ENCODE measurements at regions not wholly inside any gene's neighbourhood (a gene's known extent, or its start where the extent isn't known, plus 50 kb on each side); places are given as distances from the start of the nearest gene placed in this dataset.

DNA sequence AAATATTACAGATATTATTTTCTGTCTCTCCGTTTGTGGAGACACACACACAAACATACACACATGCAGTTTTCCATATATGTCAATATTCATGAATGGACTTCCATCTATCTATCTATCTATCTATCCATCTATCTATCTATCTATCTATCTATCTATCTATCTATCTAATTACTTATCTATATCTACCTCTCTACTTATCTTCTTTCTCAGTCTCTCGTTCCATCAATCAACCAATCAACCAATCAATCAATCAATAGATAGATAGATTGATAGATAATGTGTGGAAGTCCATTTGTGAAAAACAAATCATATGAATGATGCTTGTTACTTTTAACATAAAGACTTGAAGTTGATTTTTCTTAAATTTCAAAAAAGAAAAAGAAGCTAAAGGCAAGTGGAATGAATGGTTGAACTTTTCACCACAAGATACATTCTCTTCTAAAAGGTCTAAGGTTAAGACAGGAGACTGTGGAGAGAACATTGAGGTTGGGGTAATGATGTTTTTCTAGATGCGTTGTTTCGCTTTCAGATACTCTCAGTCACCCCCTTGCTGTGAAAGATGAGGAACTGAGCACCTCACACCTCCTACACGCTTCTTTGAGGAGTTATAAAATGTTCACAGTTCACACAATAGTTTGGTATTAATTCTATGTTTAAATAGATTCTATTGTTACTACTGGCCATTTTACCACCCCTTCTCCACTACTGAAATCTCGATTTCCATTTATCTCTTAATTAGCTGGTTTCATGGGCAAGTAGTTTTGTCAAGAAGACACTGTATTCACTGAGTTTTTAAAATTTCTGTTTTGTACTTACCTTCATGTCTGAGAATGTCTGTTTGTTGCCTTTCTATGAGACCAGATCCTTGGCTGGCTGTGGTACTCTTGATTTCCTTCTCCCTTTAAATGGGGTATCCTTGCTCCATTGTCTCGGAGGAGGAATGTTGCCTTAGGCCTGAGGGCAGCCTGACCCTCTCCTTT lies 114.1 kb downstream of the EMX2 start:
- Histone ChIP-seq H3K79me2 (replicated peaks; ENCODE audit: insufficient read depth) (no peaks in the 10 kb centered on the region), H3K4me2 (no peak overlapping the region), H3K36me3 (ENCODE audit: insufficient read depth) (no peaks in the 10 kb centered on the region), H3K27ac (ENCODE audit: low read depth) (no peak overlapping the region), H3K4me1 (ENCODE audit: insufficient read depth) (no peaks in the 10 kb centered on the region), H2AFZ (no peak overlapping the region), H3F3A (replicated peaks; ENCODE audit: low read depth) (no peaks in the 10 kb centered on the region), H3K9me2 (ENCODE audit: insufficient read depth) (no peaks in the 10 kb centered on the region), H3K27me3 (ENCODE audit: insufficient read depth) (no peaks in the 10 kb centered on the region), H3K4me3 (no peak overlapping the region), H4K20me1 (replicated peaks; ENCODE audit: insufficient read depth) (no peaks in the 10 kb centered on the region)
- Mint-ChIP-seq H3K36me3 (ENCODE audit: low read depth) (peaks cover 6% of the 10 kb centered on the region; the same call in 2 of the 3 replicates), H3K9me3 (peaks cover 12% of the 10 kb centered on the region), H3K4me1 (no peaks in the 10 kb centered on the region), H3K27ac (no peak overlapping the region), H3K27me3 (ENCODE audit: insufficient read depth, low read depth, poor library complexity) (peaks cover 5% of the 10 kb centered on the region), H3K4me3 (no peak overlapping the region)
- DNase-seq (ENCODE audit: low spot score) (no peak), ATAC-seq (no peak)
- TF ChIP-seq, protein P1, sequence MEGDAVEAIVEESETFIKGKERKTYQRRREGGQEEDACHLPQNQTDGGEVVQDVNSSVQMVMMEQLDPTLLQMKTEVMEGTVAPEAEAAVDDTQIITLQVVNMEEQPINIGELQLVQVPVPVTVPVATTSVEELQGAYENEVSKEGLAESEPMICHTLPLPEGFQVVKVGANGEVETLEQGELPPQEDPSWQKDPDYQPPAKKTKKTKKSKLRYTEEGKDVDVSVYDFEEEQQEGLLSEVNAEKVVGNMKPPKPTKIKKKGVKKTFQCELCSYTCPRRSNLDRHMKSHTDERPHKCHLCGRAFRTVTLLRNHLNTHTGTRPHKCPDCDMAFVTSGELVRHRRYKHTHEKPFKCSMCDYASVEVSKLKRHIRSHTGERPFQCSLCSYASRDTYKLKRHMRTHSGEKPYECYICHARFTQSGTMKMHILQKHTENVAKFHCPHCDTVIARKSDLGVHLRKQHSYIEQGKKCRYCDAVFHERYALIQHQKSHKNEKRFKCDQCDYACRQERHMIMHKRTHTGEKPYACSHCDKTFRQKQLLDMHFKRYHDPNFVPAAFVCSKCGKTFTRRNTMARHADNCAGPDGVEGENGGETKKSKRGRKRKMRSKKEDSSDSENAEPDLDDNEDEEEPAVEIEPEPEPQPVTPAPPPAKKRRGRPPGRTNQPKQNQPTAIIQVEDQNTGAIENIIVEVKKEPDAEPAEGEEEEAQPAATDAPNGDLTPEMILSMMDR (conservative IDR thresholded peaks at IDR 0.05; ENCODE audit: low read depth in 2 of 2): no peak
- TF ChIP-seq EZH2 (IDR thresholded peaks at IDR 0.05; ENCODE audit: low read depth, unreplicated experiment): no peak
- TF ChIP-seq STAT1 (IDR thresholded peaks at IDR 0.05; ENCODE audit: unreplicated experiment): no peak
- no peak for TF ChIP-seq ZNF331 (CRISPR knock-in tag; IDR thresholded peaks at IDR 0.05; ENCODE audit: low read depth)
- TF ChIP-seq POLR2AphosphoS5 (IDR thresholded peaks at IDR 0.05; ENCODE audit: low read depth): no peak
- TF ChIP-seq, protein P2, sequence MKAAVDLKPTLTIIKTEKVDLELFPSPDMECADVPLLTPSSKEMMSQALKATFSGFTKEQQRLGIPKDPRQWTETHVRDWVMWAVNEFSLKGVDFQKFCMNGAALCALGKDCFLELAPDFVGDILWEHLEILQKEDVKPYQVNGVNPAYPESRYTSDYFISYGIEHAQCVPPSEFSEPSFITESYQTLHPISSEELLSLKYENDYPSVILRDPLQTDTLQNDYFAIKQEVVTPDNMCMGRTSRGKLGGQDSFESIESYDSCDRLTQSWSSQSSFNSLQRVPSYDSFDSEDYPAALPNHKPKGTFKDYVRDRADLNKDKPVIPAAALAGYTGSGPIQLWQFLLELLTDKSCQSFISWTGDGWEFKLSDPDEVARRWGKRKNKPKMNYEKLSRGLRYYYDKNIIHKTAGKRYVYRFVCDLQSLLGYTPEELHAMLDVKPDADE (IDR thresholded peaks at IDR 0.05): no peak
- TF ChIP-seq EZH2phosphoT487 (IDR thresholded peaks at IDR 0.05; ENCODE audit: unreplicated experiment): no peak
- TF ChIP-seq, protein P3, sequence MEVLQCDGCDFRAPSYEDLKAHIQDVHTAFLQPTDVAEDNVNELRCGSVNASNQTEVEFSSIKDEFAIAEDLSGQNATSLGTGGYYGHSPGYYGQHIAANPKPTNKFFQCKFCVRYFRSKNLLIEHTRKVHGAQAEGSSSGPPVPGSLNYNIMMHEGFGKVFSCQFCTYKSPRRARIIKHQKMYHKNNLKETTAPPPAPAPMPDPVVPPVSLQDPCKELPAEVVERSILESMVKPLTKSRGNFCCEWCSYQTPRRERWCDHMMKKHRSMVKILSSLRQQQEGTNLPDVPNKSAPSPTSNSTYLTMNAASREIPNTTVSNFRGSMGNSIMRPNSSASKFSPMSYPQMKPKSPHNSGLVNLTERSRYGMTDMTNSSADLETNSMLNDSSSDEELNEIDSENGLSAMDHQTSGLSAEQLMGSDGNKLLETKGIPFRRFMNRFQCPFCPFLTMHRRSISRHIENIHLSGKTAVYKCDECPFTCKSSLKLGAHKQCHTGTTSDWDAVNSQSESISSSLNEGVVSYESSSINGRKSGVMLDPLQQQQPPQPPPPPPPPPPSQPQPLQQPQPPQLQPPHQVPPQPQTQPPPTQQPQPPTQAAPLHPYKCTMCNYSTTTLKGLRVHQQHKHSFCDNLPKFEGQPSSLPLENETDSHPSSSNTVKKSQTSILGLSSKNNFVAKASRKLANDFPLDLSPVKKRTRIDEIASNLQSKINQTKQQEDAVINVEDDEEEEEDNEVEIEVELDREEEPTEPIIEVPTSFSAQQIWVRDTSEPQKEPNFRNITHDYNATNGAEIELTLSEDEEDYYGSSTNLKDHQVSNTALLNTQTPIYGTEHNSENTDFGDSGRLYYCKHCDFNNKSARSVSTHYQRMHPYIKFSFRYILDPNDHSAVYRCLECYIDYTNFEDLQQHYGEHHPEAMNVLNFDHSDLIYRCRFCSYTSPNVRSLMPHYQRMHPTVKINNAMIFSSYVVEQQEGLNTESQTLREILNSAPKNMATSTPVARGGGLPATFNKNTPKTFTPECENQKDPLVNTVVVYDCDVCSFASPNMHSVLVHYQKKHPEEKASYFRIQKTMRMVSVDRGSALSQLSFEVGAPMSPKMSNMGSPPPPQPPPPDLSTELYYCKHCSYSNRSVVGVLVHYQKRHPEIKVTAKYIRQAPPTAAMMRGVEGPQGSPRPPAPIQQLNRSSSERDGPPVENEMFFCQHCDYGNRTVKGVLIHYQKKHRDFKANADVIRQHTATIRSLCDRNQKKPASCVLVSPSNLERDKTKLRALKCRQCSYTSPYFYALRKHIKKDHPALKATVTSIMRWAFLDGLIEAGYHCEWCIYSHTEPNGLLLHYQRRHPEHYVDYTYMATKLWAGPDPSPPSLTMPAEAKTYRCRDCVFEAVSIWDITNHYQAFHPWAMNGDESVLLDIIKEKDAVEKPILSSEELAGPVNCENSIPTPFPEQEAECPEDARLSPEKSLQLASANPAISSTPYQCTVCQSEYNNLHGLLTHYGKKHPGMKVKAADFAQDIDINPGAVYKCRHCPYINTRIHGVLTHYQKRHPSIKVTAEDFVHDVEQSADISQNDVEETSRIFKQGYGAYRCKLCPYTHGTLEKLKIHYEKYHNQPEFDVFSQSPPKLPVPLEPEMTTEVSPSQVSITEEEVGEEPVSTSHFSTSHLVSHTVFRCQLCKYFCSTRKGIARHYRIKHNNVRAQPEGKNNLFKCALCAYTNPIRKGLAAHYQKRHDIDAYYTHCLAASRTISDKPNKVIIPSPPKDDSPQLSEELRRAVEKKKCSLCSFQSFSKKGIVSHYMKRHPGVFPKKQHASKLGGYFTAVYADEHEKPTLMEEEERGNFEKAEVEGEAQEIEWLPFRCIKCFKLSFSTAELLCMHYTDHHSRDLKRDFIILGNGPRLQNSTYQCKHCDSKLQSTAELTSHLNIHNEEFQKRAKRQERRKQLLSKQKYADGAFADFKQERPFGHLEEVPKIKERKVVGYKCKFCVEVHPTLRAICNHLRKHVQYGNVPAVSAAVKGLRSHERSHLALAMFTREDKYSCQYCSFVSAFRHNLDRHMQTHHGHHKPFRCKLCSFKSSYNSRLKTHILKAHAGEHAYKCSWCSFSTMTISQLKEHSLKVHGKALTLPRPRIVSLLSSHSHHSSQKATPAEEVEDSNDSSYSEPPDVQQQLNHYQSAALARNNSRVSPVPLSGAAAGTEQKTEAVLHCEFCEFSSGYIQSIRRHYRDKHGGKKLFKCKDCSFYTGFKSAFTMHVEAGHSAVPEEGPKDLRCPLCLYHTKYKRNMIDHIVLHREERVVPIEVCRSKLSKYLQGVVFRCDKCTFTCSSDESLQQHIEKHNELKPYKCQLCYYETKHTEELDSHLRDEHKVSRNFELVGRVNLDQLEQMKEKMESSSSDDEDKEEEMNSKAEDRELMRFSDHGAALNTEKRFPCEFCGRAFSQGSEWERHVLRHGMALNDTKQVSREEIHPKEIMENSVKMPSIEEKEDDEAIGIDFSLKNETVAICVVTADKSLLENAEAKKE (CRISPR knock-in tag; IDR thresholded peaks at IDR 0.05): no peak
- TF ChIP-seq ZNF114 (CRISPR knock-in tag; IDR thresholded peaks at IDR 0.05): no peak
- TF ChIP-seq CREB1 (CRISPR knock-in tag; IDR thresholded peaks at IDR 0.05; ENCODE audit: low read depth): no peak
- TF ChIP-seq NANOG (IDR thresholded peaks at IDR 0.05; ENCODE audit: borderline replicate concordance): no peak
- TF ChIP-seq, protein P4, sequence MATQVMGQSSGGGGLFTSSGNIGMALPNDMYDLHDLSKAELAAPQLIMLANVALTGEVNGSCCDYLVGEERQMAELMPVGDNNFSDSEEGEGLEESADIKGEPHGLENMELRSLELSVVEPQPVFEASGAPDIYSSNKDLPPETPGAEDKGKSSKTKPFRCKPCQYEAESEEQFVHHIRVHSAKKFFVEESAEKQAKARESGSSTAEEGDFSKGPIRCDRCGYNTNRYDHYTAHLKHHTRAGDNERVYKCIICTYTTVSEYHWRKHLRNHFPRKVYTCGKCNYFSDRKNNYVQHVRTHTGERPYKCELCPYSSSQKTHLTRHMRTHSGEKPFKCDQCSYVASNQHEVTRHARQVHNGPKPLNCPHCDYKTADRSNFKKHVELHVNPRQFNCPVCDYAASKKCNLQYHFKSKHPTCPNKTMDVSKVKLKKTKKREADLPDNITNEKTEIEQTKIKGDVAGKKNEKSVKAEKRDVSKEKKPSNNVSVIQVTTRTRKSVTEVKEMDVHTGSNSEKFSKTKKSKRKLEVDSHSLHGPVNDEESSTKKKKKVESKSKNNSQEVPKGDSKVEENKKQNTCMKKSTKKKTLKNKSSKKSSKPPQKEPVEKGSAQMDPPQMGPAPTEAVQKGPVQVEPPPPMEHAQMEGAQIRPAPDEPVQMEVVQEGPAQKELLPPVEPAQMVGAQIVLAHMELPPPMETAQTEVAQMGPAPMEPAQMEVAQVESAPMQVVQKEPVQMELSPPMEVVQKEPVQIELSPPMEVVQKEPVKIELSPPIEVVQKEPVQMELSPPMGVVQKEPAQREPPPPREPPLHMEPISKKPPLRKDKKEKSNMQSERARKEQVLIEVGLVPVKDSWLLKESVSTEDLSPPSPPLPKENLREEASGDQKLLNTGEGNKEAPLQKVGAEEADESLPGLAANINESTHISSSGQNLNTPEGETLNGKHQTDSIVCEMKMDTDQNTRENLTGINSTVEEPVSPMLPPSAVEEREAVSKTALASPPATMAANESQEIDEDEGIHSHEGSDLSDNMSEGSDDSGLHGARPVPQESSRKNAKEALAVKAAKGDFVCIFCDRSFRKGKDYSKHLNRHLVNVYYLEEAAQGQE (IDR thresholded peaks at IDR 0.05; ENCODE audit: unreplicated experiment): no peak
- TF ChIP-seq JUNB (IDR thresholded peaks at IDR 0.05; ENCODE audit: unreplicated experiment): no peak

All from GM23338 (cell line).